Limb (tissue), 2 donors: ENCODE measurements at regions not wholly inside any gene's neighbourhood (a gene's known extent, or its start where the extent isn't known, plus 50 kb on each side); places are given as distances from the start of the nearest gene placed in this dataset.
"Not testable (repeated sequence)": the region's sequence is repeated elsewhere in the genome, so short reads cannot be mapped to it uniquely, and the experiment has no call there.

Experiments
- DNase-seq, 2 donors: peaks; one replicate each; pipeline ENCODE4 v3.0.0-alpha.2; 2016; ENCODE audit errors: extremely low spot score in 2 of 2

- no peak for DNase-seq
These were observed 1777.1 kb downstream of the OTOL1 start for GRCh38 chr3:163273694-163274093.

- DNase-seq = no peak
These were observed 1770.1 kb downstream of the OTOL1 start for GRCh38 chr3:163266731-163267130.

- no peak for DNase-seq
These were observed 1765.0 kb downstream of the OTOL1 start for GRCh38 chr3:163261618-163262017.

GRCh38 chr3:163261056-163261455, 1764.4 kb downstream of the OTOL1 start:
- no peak for DNase-seq

- no peak for DNase-seq
These were observed 1721.7 kb downstream of the OTOL1 start for GRCh38 chr3:163218336-163218735.

GRCh38 chr3:163213838-163214237, 1717.2 kb downstream of the OTOL1 start:
- no peak for DNase-seq

- DNase-seq = no peak
These were observed 1700.3 kb downstream of the OTOL1 start for GRCh38 chr3:163196815-163197374.

- no peak for DNase-seq
These were observed 1699.6 kb downstream of the OTOL1 start for GRCh38 chr3:163196245-163196644.

- DNase-seq = no peak
These were observed 1689.2 kb downstream of the OTOL1 start for GRCh38 chr3:163185721-163186350.

- DNase-seq = no peak
These were observed 1679.4 kb downstream of the OTOL1 start for GRCh38 chr3:163175970-163176369.

- not testable (repeated sequence) for DNase-seq
These were observed 1675.9 kb downstream of the OTOL1 start for GRCh38 chr3:163172513-163172912.

GRCh38 chr3:163166197-163166596, 1669.6 kb downstream of the OTOL1 start:
- no peak for DNase-seq

- no peak for DNase-seq
These were observed 1662.7 kb downstream of the OTOL1 start for GRCh38 chr3:163159306-163159705.

GRCh38 chr3:163139600-163139999, 1643.0 kb downstream of the OTOL1 start:
- no peak for DNase-seq

GRCh38 chr3:163138258-163138657, 1641.7 kb downstream of the OTOL1 start:
- no peak for DNase-seq

GRCh38 chr3:163132111-163132510, 1635.5 kb downstream of the OTOL1 start:
- DNase-seq = no peak

GRCh38 chr3:163129287-163129686, 1632.7 kb downstream of the OTOL1 start:
- DNase-seq = no peak

GRCh38 chr3:163126115-163126514, 1629.5 kb downstream of the OTOL1 start:
- DNase-seq = no peak
